ENCODE measurements at regions not wholly inside any gene's neighbourhood (a gene's known extent, or its start where the extent isn't known, plus 50 kb on each side); places are given as distances from the start of the nearest gene placed in this dataset.

DNA sequence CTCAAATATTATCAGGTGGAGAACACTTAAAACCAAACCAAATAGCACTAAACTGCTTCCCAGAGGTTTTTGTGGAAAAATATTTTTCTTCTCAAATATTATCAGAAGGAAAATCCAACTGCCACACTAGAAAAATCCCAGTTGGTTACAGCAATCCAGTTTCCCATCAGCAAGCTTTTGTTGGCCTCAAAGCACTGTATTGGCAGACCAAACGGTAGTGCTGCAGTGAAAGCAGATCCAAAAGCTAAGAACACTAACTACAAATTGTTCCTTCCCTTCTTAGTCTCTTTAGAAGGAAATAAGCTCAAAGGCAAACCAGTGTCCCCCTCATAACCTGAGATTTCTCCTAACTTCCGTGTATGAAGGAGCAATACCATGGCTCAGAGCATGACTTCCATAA, 105.3 kb downstream of the TRIM36 start:
- TF ChIP-seq, protein P1, sequence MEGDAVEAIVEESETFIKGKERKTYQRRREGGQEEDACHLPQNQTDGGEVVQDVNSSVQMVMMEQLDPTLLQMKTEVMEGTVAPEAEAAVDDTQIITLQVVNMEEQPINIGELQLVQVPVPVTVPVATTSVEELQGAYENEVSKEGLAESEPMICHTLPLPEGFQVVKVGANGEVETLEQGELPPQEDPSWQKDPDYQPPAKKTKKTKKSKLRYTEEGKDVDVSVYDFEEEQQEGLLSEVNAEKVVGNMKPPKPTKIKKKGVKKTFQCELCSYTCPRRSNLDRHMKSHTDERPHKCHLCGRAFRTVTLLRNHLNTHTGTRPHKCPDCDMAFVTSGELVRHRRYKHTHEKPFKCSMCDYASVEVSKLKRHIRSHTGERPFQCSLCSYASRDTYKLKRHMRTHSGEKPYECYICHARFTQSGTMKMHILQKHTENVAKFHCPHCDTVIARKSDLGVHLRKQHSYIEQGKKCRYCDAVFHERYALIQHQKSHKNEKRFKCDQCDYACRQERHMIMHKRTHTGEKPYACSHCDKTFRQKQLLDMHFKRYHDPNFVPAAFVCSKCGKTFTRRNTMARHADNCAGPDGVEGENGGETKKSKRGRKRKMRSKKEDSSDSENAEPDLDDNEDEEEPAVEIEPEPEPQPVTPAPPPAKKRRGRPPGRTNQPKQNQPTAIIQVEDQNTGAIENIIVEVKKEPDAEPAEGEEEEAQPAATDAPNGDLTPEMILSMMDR (IDR thresholded peaks at IDR 0.05 in 2 of 3, conservative IDR thresholded peaks at IDR 0.05 in 1 of 3; ENCODE audit: control insufficient read depth in 2 of 3, extremely low read depth in 1 of 3, insufficient read depth in 1 of 3, low read depth in 3 of 3, low read length in 3 of 3): no peak
- TF ChIP-seq, protein P2, sequence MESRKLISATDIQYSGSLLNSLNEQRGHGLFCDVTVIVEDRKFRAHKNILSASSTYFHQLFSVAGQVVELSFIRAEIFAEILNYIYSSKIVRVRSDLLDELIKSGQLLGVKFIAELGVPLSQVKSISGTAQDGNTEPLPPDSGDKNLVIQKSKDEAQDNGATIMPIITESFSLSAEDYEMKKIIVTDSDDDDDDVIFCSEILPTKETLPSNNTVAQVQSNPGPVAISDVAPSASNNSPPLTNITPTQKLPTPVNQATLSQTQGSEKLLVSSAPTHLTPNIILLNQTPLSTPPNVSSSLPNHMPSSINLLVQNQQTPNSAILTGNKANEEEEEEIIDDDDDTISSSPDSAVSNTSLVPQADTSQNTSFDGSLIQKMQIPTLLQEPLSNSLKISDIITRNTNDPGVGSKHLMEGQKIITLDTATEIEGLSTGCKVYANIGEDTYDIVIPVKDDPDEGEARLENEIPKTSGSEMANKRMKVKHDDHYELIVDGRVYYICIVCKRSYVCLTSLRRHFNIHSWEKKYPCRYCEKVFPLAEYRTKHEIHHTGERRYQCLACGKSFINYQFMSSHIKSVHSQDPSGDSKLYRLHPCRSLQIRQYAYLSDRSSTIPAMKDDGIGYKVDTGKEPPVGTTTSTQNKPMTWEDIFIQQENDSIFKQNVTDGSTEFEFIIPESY (IDR thresholded peaks at IDR 0.05): no peak
- TF ChIP-seq POLR2A (IDR thresholded peaks at IDR 0.05; ENCODE audit: low read depth, low read length): no peak
- no peak for TF ChIP-seq TARDBP (IDR thresholded peaks at IDR 0.05; ENCODE audit: borderline replicate concordance)
- TF ChIP-seq EZH2 (IDR thresholded peaks at IDR 0.05; ENCODE audit: borderline replicate concordance, control insufficient read depth, low read depth, low read length): no peak
- TF ChIP-seq MXI1 (IDR thresholded peaks at IDR 0.05; ENCODE audit: low read depth, low read length): no peak
- TF ChIP-seq EED (IDR thresholded peaks at IDR 0.05; ENCODE audit: low read depth): no peak
- no peak for TF ChIP-seq NR2C2 (IDR thresholded peaks at IDR 0.05; ENCODE audit: borderline replicate concordance, control insufficient read depth, insufficient read length, low read depth)
- no peak for TF ChIP-seq CHD4 (IDR thresholded peaks at IDR 0.05)
- no peak for TF ChIP-seq SMC3 (IDR thresholded peaks at IDR 0.05; ENCODE audit: borderline replicate concordance, low read length)
